GM10248 (cell line): ENCODE measurements at regions not wholly inside any gene's neighbourhood (a gene's known extent, or its start where the extent isn't known, plus 50 kb on each side); places are given as distances from the start of the nearest gene placed in this dataset.

ENCODE experiments used
- CTCF ChIA-PET: fragments of 300-600 bp; sonication (Branson Sonifier 250); formaldehyde crosslinking; extraction: SDS; loops from one replicate; lab custom pipeline; 2021; ENCODE audit warnings: antibody characterized with exemption; lab: Yijun Ruan, JAX
- POLR2A ChIA-PET: fragments of 350-650 bp; sonication (Branson Sonifier 250); formaldehyde crosslinking; extraction: SDS; loops from one replicate; lab custom pipeline; 2020; ENCODE audit warnings: antibody characterized with exemption; lab: Yijun Ruan, JAX
- DNase-seq: peaks from one replicate; pipeline ENCODE4 v3.0.0; 2012; ENCODE audit errors: extremely low spot score
- CTCF ChIP-seq: IDR thresholded peaks from 2 replicates; pipeline ENCODE4 v1.5.1; 2012; ENCODE audit warnings: mild to moderate bottlenecking, low read depth; ENCODE audit errors: extremely low read depth, missing control alignments, control extremely low read depth

DNA sequence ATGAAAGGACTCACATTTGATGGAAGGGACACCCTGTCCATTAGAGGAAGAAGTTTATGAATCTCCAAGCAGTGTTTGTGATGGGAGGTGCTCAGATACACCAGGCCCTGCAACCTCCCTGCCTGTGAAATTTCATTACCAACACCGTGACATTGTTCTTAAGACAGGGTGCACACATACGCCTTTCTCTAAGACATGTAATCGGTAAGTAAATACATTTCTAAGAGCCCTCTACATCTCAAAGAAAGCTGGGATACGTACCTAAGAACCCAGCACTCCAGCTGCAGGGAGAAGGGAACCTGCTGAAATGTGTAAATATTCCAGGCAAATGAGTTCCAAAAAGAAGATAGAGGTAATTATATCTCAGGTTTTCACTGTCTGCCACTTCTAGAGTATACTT lies 125.0 kb upstream of the APC start:
- no peak for DNase-seq
- CTCF ChIA-PET: interaction anchor here (2.7 kb wide), 1 partner anchor 145 kb away, joined by 7 read pairs; no protein-coding TSS in a partner anchor
- no peak for TF ChIP-seq CTCF
- POLR2A ChIA-PET: no interaction called here

- no peak for TF ChIP-seq CTCF
- no peak for DNase-seq
- POLR2A ChIA-PET: no interaction called here
- CTCF ChIA-PET: no interaction called here
Observed at GRCh38 chr5:112614285-112614684, 123.4 kb upstream of the APC start.

- no peak for TF ChIP-seq CTCF
- no peak for DNase-seq
- CTCF ChIA-PET: no interaction called here
- POLR2A ChIA-PET: no interaction called here
Observed at GRCh38 chr5:112614986-112615385, 122.7 kb upstream of the APC start.

GRCh38 chr5:112616812-112617547 lies 120.7 kb upstream of the APC start:
- TF ChIP-seq CTCF: no peak
- CTCF ChIA-PET: interaction anchor here (0.6 to 1.1 kb wide), 2 partner anchors 8 to 12 kb away, joined by 3 read pairs; no protein-coding TSS in a partner anchor
- POLR2A ChIA-PET: no interaction called here
- no peak for DNase-seq

- no peak for DNase-seq
- TF ChIP-seq CTCF: no peak
- ChIA-PET CTCF (interaction anchor here (0.8 kb wide), 1 partner anchor 8 kb away, joined by 3 read pairs; no protein-coding TSS in a partner anchor), POLR2A (no interaction called here)
Observed at GRCh38 chr5:112625246-112625645, 112.4 kb upstream of the APC start.

DNA sequence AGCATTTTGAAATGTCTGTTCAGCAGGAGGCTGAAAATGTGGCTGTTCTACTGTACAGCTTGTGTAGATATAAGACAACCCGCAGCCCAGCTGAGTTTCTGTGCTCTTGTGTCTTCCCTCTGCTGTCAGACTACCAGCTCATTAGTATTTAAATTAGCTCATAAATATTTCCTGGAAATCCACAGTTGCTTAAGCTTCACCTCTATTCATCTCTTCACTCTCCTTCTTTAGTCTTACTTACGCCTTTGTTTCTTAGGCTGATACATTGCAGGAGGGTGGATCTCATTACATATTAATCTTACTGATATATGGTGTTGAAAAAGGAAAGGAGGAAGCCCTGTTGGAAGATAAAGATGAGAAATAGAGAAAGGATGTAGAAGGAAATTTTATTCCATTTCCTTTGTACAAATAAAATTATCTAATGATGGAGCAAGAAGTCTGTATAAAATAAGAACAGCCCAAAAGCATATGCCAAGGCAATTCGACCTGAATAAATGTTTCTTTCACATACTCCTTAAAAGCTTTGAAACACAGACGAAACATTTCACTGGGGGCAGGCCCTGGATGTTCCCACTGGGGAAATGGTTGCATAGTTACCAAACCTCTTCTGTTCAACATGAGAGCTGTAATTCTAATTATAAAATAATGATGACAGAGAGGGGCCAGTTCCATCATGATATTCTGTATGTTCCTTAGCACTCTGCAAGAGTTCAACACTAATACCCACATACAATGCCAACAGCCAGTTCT lies 111.8 kb upstream of the APC start:
- DNase-seq: no peak
- CTCF ChIA-PET: interaction anchor here (1.6 kb wide), 1 partner anchor 10 kb away, joined by 5 read pairs; no protein-coding TSS in a partner anchor
- TF ChIP-seq CTCF: no peak
- POLR2A ChIA-PET: no interaction called here
